HepG2 (cell line): ENCODE measurements at regions not wholly inside any gene's neighbourhood (a gene's known extent, or its start where the extent isn't known, plus 50 kb on each side); places are given as distances from the start of the nearest gene placed in this dataset.

Experiments
- MTF1 ChIP-seq: sonication (generic); formaldehyde crosslinking; IDR thresholded peaks from 2 replicates; pipeline ENCODE4 v1.5.0; 2020; ENCODE audit warnings: missing genetic modification reagents
- SRF ChIP-seq: IDR thresholded peaks from 2 replicates; pipeline ENCODE4 v1.6.1; 2011; ENCODE audit warnings: mild to moderate bottlenecking, low read depth, low read length, moderate library complexity

DNA sequence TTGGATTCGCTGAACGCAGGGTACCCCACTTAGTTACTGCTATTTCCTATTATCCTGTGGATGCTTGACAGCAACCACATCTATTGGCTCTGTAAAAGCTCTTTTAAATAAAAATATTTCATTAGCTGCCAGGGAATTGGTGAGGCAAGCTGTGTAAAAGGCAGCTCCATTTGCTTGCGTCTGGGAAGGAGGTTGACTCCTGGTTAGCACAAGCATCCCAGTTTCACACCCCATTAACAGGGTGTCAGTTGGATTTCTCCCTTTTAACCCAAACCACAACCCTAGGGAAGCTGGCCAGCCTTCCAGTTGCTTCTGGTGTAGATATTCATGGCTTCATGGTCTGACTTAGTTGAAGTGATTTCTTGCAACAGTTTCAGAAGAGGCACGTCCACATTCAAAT lies 151.0 kb downstream of the GPBP1 start:
- TF ChIP-seq SRF (no peak), MTF1 (CRISPR knock-in tag) (no peak)
